ENCODE measurements at regions not wholly inside any gene's neighbourhood (a gene's known extent, or its start where the extent isn't known, plus 50 kb on each side); places are given as distances from the start of the nearest gene placed in this dataset.

DNA sequence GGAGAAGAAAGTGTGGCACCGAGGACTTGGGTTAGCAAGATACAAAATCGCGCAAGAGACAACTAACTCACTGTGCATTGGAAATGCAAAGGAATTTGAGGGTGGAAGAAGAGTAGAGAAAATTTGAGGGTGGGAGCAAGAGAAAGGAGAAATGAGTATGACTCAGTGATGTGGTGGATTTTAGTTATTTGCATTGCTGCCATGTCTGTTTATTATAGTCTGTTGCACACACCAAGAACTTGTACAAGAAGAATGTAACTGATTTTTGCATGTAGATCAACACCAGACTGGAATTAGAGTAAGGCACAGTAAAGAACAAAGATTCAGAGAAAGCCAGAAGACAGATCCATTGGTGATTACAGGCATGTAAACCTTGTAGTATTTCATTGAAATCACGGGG lies 71.6 kb upstream of the SMIM36 start:
- no peak for DNase-seq

DNA sequence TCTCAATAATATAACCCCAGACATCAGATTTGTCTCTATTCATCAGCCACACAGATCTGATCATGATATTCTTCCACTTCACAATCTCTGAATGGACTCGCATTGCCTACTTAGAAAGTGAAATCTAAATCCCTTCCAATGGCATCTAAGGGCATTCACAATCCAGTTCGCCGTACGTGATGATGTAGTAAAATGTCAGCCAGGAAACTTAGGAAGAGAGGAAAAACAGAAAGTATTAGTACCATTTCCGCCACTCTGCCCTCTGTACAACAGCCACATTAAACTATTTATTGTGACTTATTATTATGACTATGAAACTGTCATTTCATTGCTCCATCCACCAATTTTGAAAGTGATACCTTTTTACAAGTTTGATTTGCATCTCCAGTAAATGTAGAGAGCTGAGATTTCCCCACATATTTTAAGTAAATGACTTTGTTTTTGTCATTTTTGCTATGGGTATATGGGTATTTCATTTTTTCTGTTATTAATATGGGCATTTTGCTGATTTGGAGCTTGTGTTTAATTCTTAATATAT lies 69.4 kb upstream of the SMIM36 start:
- DNase-seq, result no peak

DNA sequence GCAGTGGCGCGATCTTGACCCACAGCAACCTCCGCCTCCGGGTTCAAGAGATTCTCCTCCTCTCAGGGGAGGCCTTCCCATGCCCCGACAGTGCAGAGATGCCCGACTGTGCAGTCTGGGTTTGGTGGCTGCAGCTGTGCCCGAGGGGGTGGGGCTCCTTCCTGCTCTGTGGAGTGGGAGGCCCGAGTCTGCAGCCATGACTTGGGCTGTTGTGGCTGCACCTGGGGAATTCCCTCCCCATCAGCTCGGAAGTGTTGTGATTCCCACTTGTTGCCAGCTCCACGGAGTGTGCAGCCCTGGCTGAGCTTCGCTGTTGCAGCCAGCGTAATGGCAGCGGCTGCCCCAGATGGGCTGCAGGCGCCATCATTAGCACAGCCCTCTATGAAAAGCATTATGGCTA lies 66.4 kb upstream of the SMIM36 start:
- no peak for DNase-seq

DNA sequence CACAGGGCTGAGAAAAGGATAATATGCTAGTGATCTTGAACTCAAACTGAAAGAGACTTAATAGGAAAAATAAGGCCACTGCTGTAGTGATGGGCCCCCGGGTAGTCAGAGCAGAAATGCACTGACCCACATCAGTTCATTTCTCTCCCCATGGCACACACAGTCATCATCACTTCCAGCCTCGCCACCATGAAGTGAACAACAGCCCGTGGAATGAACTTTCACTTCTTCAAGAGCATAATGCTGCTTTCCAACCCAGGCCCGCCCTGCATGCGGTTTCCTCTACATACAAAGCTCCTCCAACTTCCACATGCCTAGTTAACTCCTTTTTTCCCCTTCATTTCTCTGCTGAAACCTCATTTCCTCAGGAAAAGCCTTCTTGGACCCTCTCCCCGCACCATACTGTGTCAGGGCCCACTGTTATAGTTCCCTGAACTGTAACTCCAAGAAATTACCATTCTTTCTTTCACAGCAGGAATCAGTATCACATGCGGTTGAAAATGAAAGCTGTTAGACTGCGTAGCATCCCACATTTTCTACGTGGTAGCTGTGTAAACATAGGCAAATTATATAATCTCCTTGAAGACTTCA lies 65.8 kb upstream of the SMIM36 start:
- peak; percentile 51 for DNase-seq

DNA sequence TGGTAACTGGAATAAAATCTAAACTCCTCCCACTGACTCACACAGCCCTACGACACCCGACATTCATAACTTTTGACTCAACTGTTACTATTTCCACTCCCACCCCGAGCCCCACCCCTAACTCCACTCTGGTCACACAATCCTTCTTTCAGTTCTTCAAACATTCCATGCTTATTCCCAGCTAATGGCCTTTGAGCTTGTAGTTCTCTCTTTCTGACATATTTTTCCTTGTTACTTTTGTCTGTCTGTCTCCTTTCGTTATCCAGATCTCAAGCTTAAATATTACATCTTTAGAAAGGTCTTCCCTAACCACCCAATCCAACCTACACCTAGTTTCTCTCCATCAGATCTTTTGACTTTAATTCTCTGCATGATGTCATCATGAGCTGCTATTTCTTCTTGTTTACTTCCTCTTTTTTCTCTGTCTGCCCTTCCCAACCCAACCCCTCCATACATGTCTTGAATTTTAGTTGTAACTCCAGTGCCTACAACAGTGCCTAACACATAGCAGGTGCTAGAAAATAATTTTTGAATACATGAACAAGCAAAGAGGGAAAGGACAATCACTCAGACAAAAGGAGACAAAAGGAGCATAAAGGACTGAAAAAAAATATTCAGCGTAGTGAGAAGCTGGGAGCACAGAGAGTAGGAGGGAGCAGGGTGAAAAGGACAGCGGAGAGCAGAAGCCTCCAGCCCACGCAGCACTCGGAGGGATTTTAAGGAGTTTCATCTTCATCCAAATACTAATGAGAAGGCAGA lies 65.2 kb upstream of the SMIM36 start:
- no peak for DNase-seq

DNA sequence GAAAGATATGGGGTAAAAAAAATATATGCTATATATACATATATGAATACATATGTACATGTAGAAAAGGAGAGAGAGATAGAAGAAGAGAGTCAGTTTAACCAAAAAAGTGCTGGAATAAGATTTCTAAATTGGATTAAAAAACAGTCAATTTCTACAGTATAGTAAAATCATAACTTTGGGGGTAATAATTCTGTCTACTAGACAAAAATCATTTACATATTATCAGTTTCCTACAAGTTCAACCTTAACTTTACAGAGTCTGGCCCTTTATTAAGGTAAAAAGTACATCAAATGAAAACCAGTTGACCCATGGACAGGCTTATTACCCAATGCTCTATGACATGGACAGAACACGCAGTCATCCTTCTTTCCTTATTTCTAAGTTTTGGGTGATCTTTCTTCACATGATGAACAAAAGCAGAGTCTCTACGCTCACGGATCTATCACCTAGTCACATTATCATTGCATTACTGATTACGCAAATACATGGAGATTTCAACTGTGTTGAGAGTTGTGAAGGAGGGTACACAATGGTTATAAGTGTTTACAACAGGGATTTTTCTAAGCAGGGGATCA lies 63.9 kb upstream of the SMIM36 start:
- DNase-seq, result no peak

DNA sequence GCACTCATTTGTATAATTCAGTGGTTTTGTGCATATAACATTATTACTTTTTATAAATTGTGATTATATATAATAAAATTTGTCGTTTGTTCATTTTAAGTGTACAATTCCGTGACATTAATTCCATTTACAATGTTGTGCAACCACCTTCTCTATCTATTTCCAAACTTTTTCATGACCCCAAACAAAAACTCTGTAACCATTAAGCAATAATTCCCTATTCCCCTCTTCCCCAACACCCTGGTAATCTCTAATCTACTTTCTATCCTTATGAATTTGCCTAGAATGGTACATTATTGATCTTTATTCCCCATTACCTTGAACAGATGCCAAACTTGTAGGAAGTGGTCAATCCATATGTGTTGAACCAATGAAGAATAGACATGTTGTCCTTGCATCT lies 61.3 kb upstream of the SMIM36 start:
- no peak for DNase-seq

DNA sequence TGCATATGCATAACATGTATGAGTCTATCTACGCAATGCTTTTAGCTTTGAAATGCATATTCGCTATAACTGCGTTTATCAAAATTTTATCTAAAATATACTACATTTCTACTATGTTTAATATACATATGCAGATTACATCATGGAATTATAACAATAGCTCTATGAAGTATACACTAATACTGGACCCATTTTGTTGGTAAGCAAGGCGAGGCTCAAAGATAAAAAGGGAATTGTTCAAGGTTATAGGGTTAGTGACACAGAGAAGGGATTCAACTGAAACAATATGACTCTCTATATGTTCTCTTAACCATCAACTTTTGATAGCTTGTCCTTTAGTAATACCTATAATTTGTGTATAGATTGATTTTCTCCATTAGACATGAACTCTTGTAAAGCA lies 60.9 kb upstream of the SMIM36 start:
- DNase-seq, result no peak

DNA sequence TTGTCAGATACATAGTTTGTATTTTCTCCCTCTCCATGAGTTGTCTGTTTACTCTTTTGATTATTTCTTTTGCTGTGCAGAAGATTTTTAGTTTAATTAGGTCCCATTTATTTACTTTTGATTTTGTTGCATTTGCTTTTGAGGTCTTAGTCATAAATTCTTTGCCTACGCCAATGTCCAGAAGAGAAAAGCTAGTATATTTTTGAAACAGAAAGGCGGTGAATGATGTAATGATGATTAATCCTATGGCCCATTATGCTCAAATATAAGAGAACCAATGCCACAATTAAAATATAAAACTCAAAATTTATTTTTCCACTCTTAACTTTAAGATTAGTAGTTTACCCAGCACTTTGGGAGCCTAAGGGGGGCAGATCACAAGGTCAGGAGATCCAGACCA lies 59.8 kb upstream of the SMIM36 start:
- DNase-seq, result no peak

DNA sequence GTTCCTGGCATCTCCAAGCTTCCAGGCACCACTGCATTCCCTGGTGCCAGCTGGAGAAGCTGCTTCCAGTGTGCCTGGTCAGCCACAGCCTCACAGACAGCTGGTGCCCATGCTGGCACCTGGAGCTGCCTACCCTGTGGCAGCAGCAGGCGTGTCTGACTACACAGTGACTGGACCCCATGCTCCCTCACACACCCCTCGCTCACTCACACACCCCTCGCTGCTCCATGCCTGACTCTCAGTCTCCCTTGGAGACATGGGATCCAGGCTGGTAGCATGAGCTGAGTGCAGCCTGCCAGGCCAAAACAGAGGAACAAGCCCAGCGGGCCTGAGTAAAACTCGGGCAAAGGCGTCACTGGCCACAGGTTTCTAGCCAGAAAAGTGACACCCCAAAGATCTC lies 59.1 kb upstream of the SMIM36 start:
- no peak for DNase-seq

DNA sequence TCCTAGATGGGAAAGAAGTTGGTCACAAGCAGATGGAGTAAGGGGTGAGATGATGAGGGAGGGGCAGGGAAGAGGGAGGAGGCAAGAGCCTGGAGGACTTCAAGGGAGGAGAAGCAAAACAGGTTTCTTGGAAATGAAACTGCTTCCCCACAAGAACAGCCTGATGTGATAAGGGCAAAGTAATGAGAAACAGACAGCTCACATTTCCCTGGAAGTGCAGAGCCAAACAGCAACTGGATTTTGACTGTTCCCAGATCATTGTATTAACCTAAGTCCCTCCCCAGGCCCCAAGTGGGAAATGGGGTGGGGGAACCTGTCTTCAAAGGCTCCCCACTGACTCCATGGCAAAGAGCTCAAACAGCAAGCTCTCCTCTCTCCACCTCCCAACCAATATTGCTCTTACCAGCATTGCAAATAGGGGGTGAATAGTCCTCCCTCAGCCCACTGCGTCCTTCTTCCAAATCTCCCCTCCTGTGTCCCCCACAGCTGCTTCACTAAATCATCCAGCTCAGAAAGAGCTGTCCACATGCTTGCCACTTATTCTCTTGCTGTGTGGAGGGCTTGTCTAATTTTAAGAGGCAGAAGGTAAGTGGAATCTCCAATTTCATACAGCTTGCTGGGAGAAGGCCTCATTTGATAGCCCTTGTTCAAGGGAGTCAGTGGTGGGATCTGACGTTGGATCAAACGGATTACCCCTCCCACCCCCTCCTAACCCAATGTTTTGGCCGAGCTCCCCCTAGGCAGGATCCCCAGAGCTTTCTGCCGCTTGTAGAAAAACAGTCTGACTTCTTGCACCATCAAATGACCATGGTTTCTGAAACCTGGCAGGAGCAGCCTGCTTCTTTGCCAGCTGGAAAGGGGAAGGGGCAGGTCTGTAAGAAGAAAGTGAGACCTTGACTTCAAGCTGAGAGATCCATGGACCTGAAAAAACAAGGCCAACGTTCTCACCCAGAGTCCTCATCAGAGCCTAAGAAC lies 56.3 kb upstream of the SMIM36 start:
- DNase-seq, result peak; percentile 56

DNA sequence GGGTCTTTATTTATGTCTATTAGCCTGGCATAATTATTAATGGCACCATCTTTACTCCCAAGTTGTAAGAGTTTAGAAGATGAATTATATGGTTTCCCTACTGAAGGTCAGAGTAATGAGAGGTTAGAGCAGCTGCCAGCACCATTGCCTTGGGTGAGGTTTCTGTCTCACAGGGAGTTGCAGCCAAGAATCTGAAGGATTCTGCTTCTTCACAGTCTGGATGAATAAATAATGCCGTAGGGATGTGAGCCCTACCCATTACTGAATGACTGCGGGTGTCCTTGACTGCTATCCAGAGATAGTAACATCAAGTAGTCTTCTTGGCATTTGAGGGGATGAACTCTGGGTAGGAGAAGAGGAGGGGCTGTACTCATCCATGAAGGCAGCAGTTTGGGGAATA lies 52.8 kb upstream of the SMIM36 start:
- no peak for DNase-seq

DNA sequence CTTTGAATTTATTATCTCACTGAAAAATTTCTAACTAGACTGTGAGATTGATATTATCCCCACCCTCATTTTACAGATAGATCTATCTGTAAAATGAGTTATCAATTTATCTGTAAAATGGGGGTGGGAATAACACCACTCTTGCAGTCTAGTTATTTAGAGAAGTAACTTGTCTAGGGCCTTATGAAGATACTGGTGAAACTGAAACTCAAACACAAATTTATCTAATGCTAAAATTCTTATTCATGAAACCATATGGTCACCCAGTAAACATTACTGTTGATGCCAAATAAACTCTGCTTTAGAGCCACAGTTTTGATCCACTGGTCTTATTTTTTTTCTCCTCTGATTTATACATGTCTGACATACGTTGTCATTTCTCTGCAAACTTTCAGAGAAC lies 52.1 kb upstream of the SMIM36 start:
- DNase-seq, result no peak

DNA sequence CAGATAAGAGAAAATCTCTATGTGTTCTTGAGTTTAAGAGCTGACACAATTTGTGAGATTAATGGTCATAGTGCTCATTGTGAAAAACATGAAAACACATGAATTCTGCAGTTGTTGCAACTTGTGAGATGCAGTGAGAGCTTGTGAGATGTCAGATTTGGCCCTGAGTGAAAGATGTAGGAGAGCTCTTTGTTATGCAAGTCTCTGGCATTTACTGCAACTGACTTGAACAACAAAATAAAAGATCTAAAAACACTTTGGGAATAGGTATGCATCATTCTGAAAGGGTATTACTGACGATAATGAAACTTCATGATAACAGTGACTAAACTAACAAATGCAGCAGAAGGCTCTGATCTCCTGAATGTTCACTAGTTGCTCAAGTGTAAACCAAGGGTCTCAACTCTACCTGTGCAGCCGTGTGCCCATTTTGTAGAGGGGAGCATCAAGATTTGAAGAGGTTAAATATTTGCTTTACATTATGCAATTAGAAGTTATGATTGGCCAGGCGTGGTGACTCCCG lies 50.8 kb upstream of the SMIM36 start:
- no peak for DNase-seq

DNA sequence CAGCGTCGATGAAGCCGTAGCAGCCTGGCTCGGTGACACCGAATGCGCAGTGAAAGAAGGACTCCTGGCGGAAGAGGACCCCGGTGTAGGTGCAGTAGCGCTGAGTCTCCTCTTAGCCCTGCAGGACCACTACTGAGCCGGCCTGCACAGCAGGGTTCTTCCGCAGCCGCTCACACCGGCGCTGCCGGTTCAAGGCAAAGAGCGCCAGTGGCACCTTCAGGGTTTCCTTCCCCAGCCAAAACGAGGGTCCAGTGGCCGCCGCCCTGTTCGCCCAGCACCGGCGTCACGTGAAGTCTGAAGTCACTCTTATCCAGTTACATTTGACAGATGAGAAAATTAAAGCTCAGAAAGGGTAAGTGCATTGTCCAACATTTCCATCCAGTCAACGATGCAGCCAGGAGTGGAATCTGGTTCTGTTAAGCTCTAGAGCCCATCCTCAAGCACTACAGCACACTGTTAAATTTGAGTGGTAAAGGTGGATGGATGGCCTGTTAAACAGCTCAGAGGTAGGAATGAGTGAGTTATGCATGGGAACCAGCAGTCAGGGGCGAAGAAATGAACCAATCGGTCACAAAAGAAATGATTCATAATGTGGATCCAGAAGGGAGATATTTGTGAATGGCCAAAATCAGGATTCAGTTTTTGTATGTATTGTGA lies 50.2 kb upstream of the SMIM36 start:
- DNase-seq, result no peak

Data from right kidney (tissue), 1 donor.